SK-N-SH treated with all-trans-retinoic acid at 6 μM for 48 hours (cell line): ENCODE measurements at regions not wholly inside any gene's neighbourhood (a gene's known extent, or its start where the extent isn't known, plus 50 kb on each side); places are given as distances from the start of the nearest gene placed in this dataset.

Source experiments
- ARNTL ChIP-seq: fragments of 450-650 bp; formaldehyde crosslinking; IDR thresholded peaks from 2 replicates; pipeline ENCODE4 v1.5.0; 2020; ENCODE audit warnings: low read depth, mild to moderate bottlenecking, moderate library complexity, borderline replicate concordance
- GLIS3 ChIP-seq: fragments of 250-450 bp; sonication (Bioruptor Pico); IDR thresholded peaks from 2 replicates; pipeline ENCODE4 v1.5.0; 2020; ENCODE audit warnings: mild to moderate bottlenecking, moderate library complexity
- ISL1 ChIP-seq: fragments of 250-450 bp; sonication (Bioruptor Pico); IDR thresholded peaks from 2 replicates; pipeline ENCODE4 v2.1.2; 2022; ENCODE audit warnings: mild to moderate bottlenecking, moderate library complexity
- OSR1 ChIP-seq: fragments of 250-450 bp; sonication (Bioruptor Pico); IDR thresholded peaks from 2 replicates; pipeline ENCODE4 v1.8.0; 2022; ENCODE audit warnings: moderate library complexity, mild to moderate bottlenecking, inconsistent platforms
- RARB ChIP-seq: fragments of 250-450 bp; sonication (Bioruptor Pico); IDR thresholded peaks from 2 replicates; pipeline ENCODE4 v1.8.0; 2021; ENCODE audit warnings: mild to moderate bottlenecking, moderate library complexity
- ZFP3 ChIP-seq: fragments of 250-450 bp; sonication (Bioruptor Pico); IDR thresholded peaks from 2 replicates; pipeline ENCODE4 v1.5.0; 2020; ENCODE audit warnings: mild to moderate bottlenecking, moderate library complexity
- ZFP30 ChIP-seq: fragments of 450-650 bp; formaldehyde crosslinking; IDR thresholded peaks from 2 replicates; pipeline ENCODE4 v1.5.0; 2022; ENCODE audit warnings: mild to moderate bottlenecking, moderate library complexity
- ZNF70 ChIP-seq: fragments of 450-650 bp; formaldehyde crosslinking; IDR thresholded peaks from 2 replicates; pipeline ENCODE4 v1.5.0; 2020; ENCODE audit warnings: mild to moderate bottlenecking, moderate library complexity
- TF ChIP-seq, protein P1 (sequence below): fragments of 250-450 bp; sonication (Bioruptor Pico); IDR thresholded peaks from 2 replicates; pipeline ENCODE4 v1.8.0; 2020; ENCODE audit warnings: mild to moderate bottlenecking, moderate library complexity, borderline replicate concordance

DNA sequence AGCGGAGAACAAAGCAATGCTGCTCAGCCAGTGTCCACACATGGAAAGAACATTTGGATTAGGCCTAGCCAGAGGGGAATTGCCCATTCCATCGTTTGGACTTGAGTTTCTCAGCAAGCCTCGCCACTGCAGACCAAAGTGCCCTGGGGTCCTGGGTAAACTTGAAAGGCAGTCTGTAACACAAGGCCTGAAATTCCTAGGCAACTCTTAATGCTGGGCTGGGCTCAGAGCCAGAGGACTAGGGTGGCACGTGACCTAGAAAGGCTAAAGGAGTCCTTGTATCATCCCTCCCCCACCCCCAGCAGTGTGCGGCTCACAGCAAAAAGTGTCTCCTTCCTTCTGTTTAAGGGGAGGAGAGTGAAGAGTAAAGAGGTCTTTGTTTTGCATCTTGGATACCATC, 210.4 kb upstream of the ARX start:
- TF ChIP-seq ZNF70 (CRISPR knock-in tag) (no peak), ISL1 (CRISPR knock-in tag) (no peak), GLIS3 (CRISPR knock-in tag) (no peak), ZFP30 (CRISPR knock-in tag) (no peak), RARB (CRISPR knock-in tag) (no peak), ZFP3 (no peak), ARNTL (CRISPR knock-in tag) (no peak), OSR1 (CRISPR knock-in tag) (no peak)
- TF ChIP-seq, protein P1, sequence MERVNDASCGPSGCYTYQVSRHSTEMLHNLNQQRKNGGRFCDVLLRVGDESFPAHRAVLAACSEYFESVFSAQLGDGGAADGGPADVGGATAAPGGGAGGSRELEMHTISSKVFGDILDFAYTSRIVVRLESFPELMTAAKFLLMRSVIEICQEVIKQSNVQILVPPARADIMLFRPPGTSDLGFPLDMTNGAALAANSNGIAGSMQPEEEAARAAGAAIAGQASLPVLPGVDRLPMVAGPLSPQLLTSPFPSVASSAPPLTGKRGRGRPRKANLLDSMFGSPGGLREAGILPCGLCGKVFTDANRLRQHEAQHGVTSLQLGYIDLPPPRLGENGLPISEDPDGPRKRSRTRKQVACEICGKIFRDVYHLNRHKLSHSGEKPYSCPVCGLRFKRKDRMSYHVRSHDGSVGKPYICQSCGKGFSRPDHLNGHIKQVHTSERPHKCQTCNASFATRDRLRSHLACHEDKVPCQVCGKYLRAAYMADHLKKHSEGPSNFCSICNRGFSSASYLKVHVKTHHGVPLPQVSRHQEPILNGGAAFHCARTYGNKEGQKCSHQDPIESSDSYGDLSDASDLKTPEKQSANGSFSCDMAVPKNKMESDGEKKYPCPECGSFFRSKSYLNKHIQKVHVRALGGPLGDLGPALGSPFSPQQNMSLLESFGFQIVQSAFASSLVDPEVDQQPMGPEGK (CRISPR knock-in tag) = no peak
